GM21515 (cell line): ENCODE measurements at regions not wholly inside any gene's neighbourhood (a gene's known extent, or its start where the extent isn't known, plus 50 kb on each side); places are given as distances from the start of the nearest gene placed in this dataset.

Experiments used
- ATAC-seq: cut with Tn5 transposase; IDR thresholded peaks from one replicate; pipeline ENCODE4 v1.9.1; 2021; ENCODE audit not compliant: unreplicated experiment

GRCh38 chr3:28799084-28799483 lies 450.5 kb upstream of the AZI2 start:
- no peak for ATAC-seq

GRCh38 chr3:28800203-28800602 lies 451.6 kb upstream of the AZI2 start:
- no peak for ATAC-seq

- ATAC-seq = no peak
Observed at GRCh38 chr3:28808068-28808467, 459.4 kb upstream of the AZI2 start.

- ATAC-seq = no peak
Observed at GRCh38 chr3:28816017-28816416, 464.9 kb upstream of the RBMS3 start.

GRCh38 chr3:28824316-28824715 lies 456.6 kb upstream of the RBMS3 start:
- ATAC-seq = no peak

- ATAC-seq = no peak
Observed at GRCh38 chr3:28826840-28827239, 454.0 kb upstream of the RBMS3 start.

GRCh38 chr3:28835249-28835648 lies 445.6 kb upstream of the RBMS3 start:
- ATAC-seq = no peak

- ATAC-seq = no peak
Observed at GRCh38 chr3:28835751-28836150, 445.1 kb upstream of the RBMS3 start.

GRCh38 chr3:28836199-28836598 lies 444.7 kb upstream of the RBMS3 start:
- no peak for ATAC-seq

- ATAC-seq = peak; percentile 59
Observed at GRCh38 chr3:28840976-28841376, 439.9 kb upstream of the RBMS3 start.

- ATAC-seq = peak; percentile 29
Observed at GRCh38 chr3:28841441-28841840, 439.4 kb upstream of the RBMS3 start.

GRCh38 chr3:28844298-28845005 lies 436.4 kb upstream of the RBMS3 start:
- ATAC-seq = no peak

GRCh38 chr3:28845006-28845324 lies 435.9 kb upstream of the RBMS3 start:
- ATAC-seq = no peak

GRCh38 chr3:28846971-28847478 lies 433.8 kb upstream of the RBMS3 start:
- ATAC-seq = no peak

- ATAC-seq = no peak
Observed at GRCh38 chr3:28847736-28848135, 433.1 kb upstream of the RBMS3 start.

- no peak for ATAC-seq
Observed at GRCh38 chr3:28850186-28850585, 430.7 kb upstream of the RBMS3 start.

- no peak for ATAC-seq
Observed at GRCh38 chr3:28853830-28854229, 427.0 kb upstream of the RBMS3 start.

GRCh38 chr3:28856796-28857195 lies 424.1 kb upstream of the RBMS3 start:
- ATAC-seq = no peak

- no peak for ATAC-seq
Observed at GRCh38 chr3:28859897-28860296, 421.0 kb upstream of the RBMS3 start.

- ATAC-seq = no peak
Observed at GRCh38 chr3:28860307-28860706, 420.6 kb upstream of the RBMS3 start.

- ATAC-seq = no peak
Observed at GRCh38 chr3:28863186-28863585, 417.7 kb upstream of the RBMS3 start.

- no peak for ATAC-seq
Observed at GRCh38 chr3:28867836-28868235, 413.0 kb upstream of the RBMS3 start.

GRCh38 chr3:28868897-28869296 lies 412.0 kb upstream of the RBMS3 start:
- no peak for ATAC-seq
